ENCODE measurements at regions not wholly inside any gene's neighbourhood (a gene's known extent, or its start where the extent isn't known, plus 50 kb on each side); places are given as distances from the start of the nearest gene placed in this dataset.

- no peak overlapping the region for H3K4me3 Mint-ChIP-seq (ENCODE audit: unreplicated experiment)
- no peaks in the 10 kb centered on the region for H3K4me1 Mint-ChIP-seq (ENCODE audit: unreplicated experiment)
- no peak for DNase-seq (ENCODE audit: low spot score)
- H3K27ac Mint-ChIP-seq (ENCODE audit: unreplicated experiment) = no peak overlapping the region
- no peaks in the 10 kb centered on the region for H3K36me3 Mint-ChIP-seq (ENCODE audit: low read depth, unreplicated experiment)
- TF ChIP-seq CTCF (IDR thresholded peaks at IDR 0.05; ENCODE audit: unreplicated experiment) = no peak
- H3K27me3 Mint-ChIP-seq (ENCODE audit: unreplicated experiment) = no peaks in the 10 kb centered on the region
- H3K9me3 Mint-ChIP-seq (ENCODE audit: unreplicated experiment) = no peaks in the 10 kb centered on the region
Measured at GRCh38 chr6:122286512-122286911, 112.9 kb upstream of the HSF2 start.

- no peaks in the 10 kb centered on the region for H3K36me3 Mint-ChIP-seq (ENCODE audit: low read depth, unreplicated experiment)
- H3K27ac Mint-ChIP-seq (ENCODE audit: unreplicated experiment) = no peak overlapping the region
- H3K27me3 Mint-ChIP-seq (ENCODE audit: unreplicated experiment) = peaks cover 1% of the 10 kb centered on the region
- no peak for TF ChIP-seq CTCF (IDR thresholded peaks at IDR 0.05; ENCODE audit: unreplicated experiment)
- H3K9me3 Mint-ChIP-seq (ENCODE audit: unreplicated experiment) = no peaks in the 10 kb centered on the region
- H3K4me1 Mint-ChIP-seq (ENCODE audit: unreplicated experiment) = no peaks in the 10 kb centered on the region
- DNase-seq (ENCODE audit: low spot score) = peak; percentile 4
- no peak overlapping the region for H3K4me3 Mint-ChIP-seq (ENCODE audit: unreplicated experiment)
Measured at GRCh38 chr6:122289762-122290539, 109.5 kb upstream of the HSF2 start.

- Mint-ChIP-seq H3K4me3 (ENCODE audit: unreplicated experiment) (no peak overlapping the region), H3K9me3 (ENCODE audit: unreplicated experiment) (no peaks in the 10 kb centered on the region), H3K27me3 (ENCODE audit: unreplicated experiment) (peaks cover 4% of the 10 kb centered on the region), H3K4me1 (ENCODE audit: unreplicated experiment) (no peaks in the 10 kb centered on the region), H3K27ac (ENCODE audit: unreplicated experiment) (no peak overlapping the region), H3K36me3 (ENCODE audit: low read depth, unreplicated experiment) (no peaks in the 10 kb centered on the region)
- no peak for TF ChIP-seq CTCF (IDR thresholded peaks at IDR 0.05; ENCODE audit: unreplicated experiment)
- DNase-seq (ENCODE audit: low spot score) = no peak
Measured at GRCh38 chr6:122297010-122297409, 102.4 kb upstream of the HSF2 start.

GRCh38 chr6:122302067-122302466 lies 97.4 kb upstream of the HSF2 start:
- DNase-seq (ENCODE audit: low spot score) = no peak
- Mint-ChIP-seq H3K4me1 (ENCODE audit: unreplicated experiment) (no peaks in the 10 kb centered on the region), H3K4me3 (ENCODE audit: unreplicated experiment) (no peak overlapping the region), H3K27me3 (ENCODE audit: unreplicated experiment) (peaks cover 1% of the 10 kb centered on the region), H3K27ac (ENCODE audit: unreplicated experiment) (no peak overlapping the region), H3K36me3 (ENCODE audit: low read depth, unreplicated experiment) (peaks cover 3% of the 10 kb centered on the region), H3K9me3 (ENCODE audit: unreplicated experiment) (peaks cover 4% of the 10 kb centered on the region)
- TF ChIP-seq CTCF (IDR thresholded peaks at IDR 0.05; ENCODE audit: unreplicated experiment) = no peak

- no peaks in the 10 kb centered on the region for H3K27me3 Mint-ChIP-seq (ENCODE audit: unreplicated experiment)
- no peak for DNase-seq (ENCODE audit: low spot score)
- no peaks in the 10 kb centered on the region for H3K4me1 Mint-ChIP-seq (ENCODE audit: unreplicated experiment)
- no peak overlapping the region for H3K4me3 Mint-ChIP-seq (ENCODE audit: unreplicated experiment)
- TF ChIP-seq CTCF (IDR thresholded peaks at IDR 0.05; ENCODE audit: unreplicated experiment) = no peak
- H3K36me3 Mint-ChIP-seq (ENCODE audit: low read depth, unreplicated experiment) = peaks cover 9% of the 10 kb centered on the region
- peaks cover 7% of the 10 kb centered on the region for H3K9me3 Mint-ChIP-seq (ENCODE audit: unreplicated experiment)
- H3K27ac Mint-ChIP-seq (ENCODE audit: unreplicated experiment) = no peak overlapping the region
Measured at GRCh38 chr6:122307577-122307976, 91.9 kb upstream of the HSF2 start.
